ENCODE measurements at regions not wholly inside any gene's neighbourhood (a gene's known extent, or its start where the extent isn't known, plus 50 kb on each side); places are given as distances from the start of the nearest gene placed in this dataset.

GRCh38 chr11:90438069-90438468, 215.2 kb upstream of the CHORDC1 start:
- no peak for TF ChIP-seq CTCF (IDR thresholded peaks at IDR 0.05; ENCODE audit: low read depth, low read length, poor library complexity, severe bottlenecking)
- TF ChIP-seq EZH2phosphoT487 (IDR thresholded peaks at IDR 0.05; ENCODE audit: borderline replicate concordance, low read length), result no peak
- Histone ChIP-seq H3K4me1 (ENCODE audit: control insufficient read depth, low read length) (no peaks in the 10 kb centered on the region), H3K27ac (ENCODE audit: low read depth, low read length) (no peak overlapping the region), H3K4me3 (ENCODE audit: low read length) (no peak overlapping the region), H3F3A (ENCODE audit: control insufficient read depth, insufficient read depth) (no peaks in the 10 kb centered on the region), H4K20me1 (ENCODE audit: control insufficient read depth, insufficient read depth, low read depth, low read length) (no peaks in the 10 kb centered on the region), H3K9me3 (ENCODE audit: control insufficient read depth, insufficient read depth, low read length) (no peaks in the 10 kb centered on the region), H3K9me2 (replicated peaks; ENCODE audit: control insufficient read depth, low read length) (no peaks in the 10 kb centered on the region), H3K79me2 (ENCODE audit: control insufficient read depth, low read length) (no peaks in the 10 kb centered on the region), H3K36me3 (ENCODE audit: control insufficient read depth, low read length) (no peaks in the 10 kb centered on the region), H3K27me3 (ENCODE audit: control insufficient read depth, low read length) (no peaks in the 10 kb centered on the region), H3K4me2 (ENCODE audit: low read length) (no peak overlapping the region)

DNA sequence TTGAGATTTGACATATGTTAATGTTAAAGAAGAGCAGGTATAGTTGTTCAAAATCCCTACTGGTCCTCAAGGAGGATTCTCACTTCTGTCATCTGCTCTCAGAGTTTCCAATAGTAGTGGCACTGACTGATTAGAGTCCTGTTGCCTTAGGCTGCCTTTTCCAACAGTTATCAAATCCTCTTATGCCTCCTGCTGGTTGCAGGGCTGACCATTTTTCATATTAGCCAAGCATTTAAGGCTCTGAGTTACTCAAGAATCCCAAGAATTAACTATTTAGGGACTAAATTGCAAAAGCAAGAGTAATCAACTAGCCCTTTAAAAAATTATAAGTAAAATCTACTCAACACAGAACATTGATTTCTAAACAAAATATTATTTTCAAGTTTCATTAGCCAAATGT, 212.0 kb upstream of the CHORDC1 start:
- Histone ChIP-seq H3F3A (ENCODE audit: control insufficient read depth, insufficient read depth) (no peaks in the 10 kb centered on the region), H4K20me1 (ENCODE audit: control insufficient read depth, insufficient read depth, low read depth, low read length) (no peaks in the 10 kb centered on the region), H3K4me1 (ENCODE audit: control insufficient read depth, low read length) (no peaks in the 10 kb centered on the region), H3K9me3 (ENCODE audit: control insufficient read depth, insufficient read depth, low read length) (no peaks in the 10 kb centered on the region), H3K36me3 (ENCODE audit: control insufficient read depth, low read length) (no peaks in the 10 kb centered on the region), H3K27ac (ENCODE audit: low read depth, low read length) (no peak overlapping the region), H3K79me2 (ENCODE audit: control insufficient read depth, low read length) (no peaks in the 10 kb centered on the region), H3K27me3 (ENCODE audit: control insufficient read depth, low read length) (no peaks in the 10 kb centered on the region), H3K4me3 (ENCODE audit: low read length) (no peak overlapping the region), H3K9me2 (replicated peaks; ENCODE audit: control insufficient read depth, low read length) (no peaks in the 10 kb centered on the region), H3K4me2 (ENCODE audit: low read length) (no peak overlapping the region)
- TF ChIP-seq EZH2phosphoT487 (IDR thresholded peaks at IDR 0.05; ENCODE audit: borderline replicate concordance, low read length) (no peak), CTCF (IDR thresholded peaks at IDR 0.05; ENCODE audit: low read depth, low read length, poor library complexity, severe bottlenecking) (no peak)

- H4K20me1 ChIP-seq (ENCODE audit: control insufficient read depth, insufficient read depth, low read depth, low read length), result no peaks in the 10 kb centered on the region
- H3K36me3 ChIP-seq (ENCODE audit: control insufficient read depth, low read length), result no peaks in the 10 kb centered on the region
- H3K9me3 ChIP-seq (ENCODE audit: control insufficient read depth, insufficient read depth, low read length), result no peaks in the 10 kb centered on the region
- H3K27me3 ChIP-seq (ENCODE audit: control insufficient read depth, low read length), result no peaks in the 10 kb centered on the region
- H3K27ac ChIP-seq (ENCODE audit: low read depth, low read length), result no peak overlapping the region
- no peak overlapping the region for H3K4me2 ChIP-seq (ENCODE audit: low read length)
- H3K4me1 ChIP-seq (ENCODE audit: control insufficient read depth, low read length), result no peaks in the 10 kb centered on the region
- no peak overlapping the region for H3K4me3 ChIP-seq (ENCODE audit: low read length)
- no peaks in the 10 kb centered on the region for H3K79me2 ChIP-seq (ENCODE audit: control insufficient read depth, low read length)
- TF ChIP-seq CTCF (IDR thresholded peaks at IDR 0.05; ENCODE audit: low read depth, low read length, poor library complexity, severe bottlenecking), result no peak
- TF ChIP-seq EZH2phosphoT487 (IDR thresholded peaks at IDR 0.05; ENCODE audit: borderline replicate concordance, low read length), result no peak
- H3F3A ChIP-seq (ENCODE audit: control insufficient read depth, insufficient read depth), result no peaks in the 10 kb centered on the region
- no peaks in the 10 kb centered on the region for H3K9me2 ChIP-seq (replicated peaks; ENCODE audit: control insufficient read depth, low read length)
Observed at GRCh38 chr11:90428836-90429235, 206.0 kb upstream of the CHORDC1 start.

DNA sequence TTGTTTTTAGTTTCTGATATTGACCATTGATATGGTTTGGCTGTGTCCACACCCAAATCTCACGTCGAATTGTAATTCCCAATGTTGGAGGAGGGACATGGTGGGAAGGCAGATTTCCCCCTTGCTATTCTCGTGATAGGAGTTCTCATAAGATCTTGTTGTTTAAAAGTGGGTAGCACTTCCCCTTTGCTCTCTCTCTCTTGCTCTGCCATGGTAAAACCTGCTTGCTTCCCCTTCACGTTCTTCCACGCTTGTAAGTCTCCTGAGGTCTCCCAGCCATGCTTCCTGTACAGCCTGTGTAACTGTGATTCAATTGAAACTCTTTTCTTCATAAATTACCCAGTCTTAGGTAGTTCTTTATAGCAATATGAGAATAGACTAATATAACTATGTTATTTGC, 203.6 kb upstream of the CHORDC1 start:
- H3K27ac ChIP-seq (ENCODE audit: low read depth, low read length), result no peak overlapping the region
- no peak for TF ChIP-seq CTCF (IDR thresholded peaks at IDR 0.05; ENCODE audit: low read depth, low read length, poor library complexity, severe bottlenecking)
- TF ChIP-seq EZH2phosphoT487 (IDR thresholded peaks at IDR 0.05; ENCODE audit: borderline replicate concordance, low read length), result no peak
- no peaks in the 10 kb centered on the region for H3K9me2 ChIP-seq (replicated peaks; ENCODE audit: control insufficient read depth, low read length)
- no peaks in the 10 kb centered on the region for H3K4me1 ChIP-seq (ENCODE audit: control insufficient read depth, low read length)
- no peaks in the 10 kb centered on the region for H3K79me2 ChIP-seq (ENCODE audit: control insufficient read depth, low read length)
- H3K4me3 ChIP-seq (ENCODE audit: low read length), result no peak overlapping the region
- no peaks in the 10 kb centered on the region for H3K27me3 ChIP-seq (ENCODE audit: control insufficient read depth, low read length)
- no peaks in the 10 kb centered on the region for H4K20me1 ChIP-seq (ENCODE audit: control insufficient read depth, insufficient read depth, low read depth, low read length)
- no peaks in the 10 kb centered on the region for H3K9me3 ChIP-seq (ENCODE audit: control insufficient read depth, insufficient read depth, low read length)
- no peaks in the 10 kb centered on the region for H3K36me3 ChIP-seq (ENCODE audit: control insufficient read depth, low read length)
- H3F3A ChIP-seq (ENCODE audit: control insufficient read depth, insufficient read depth), result no peaks in the 10 kb centered on the region
- H3K4me2 ChIP-seq (ENCODE audit: low read length), result no peak overlapping the region

All from DOHH2 (cell line).